GM13976 (cell line): ENCODE measurements at regions not wholly inside any gene's neighbourhood (a gene's known extent, or its start where the extent isn't known, plus 50 kb on each side); places are given as distances from the start of the nearest gene placed in this dataset.

Experiments used
- DNase-seq: peaks from one replicate; pipeline ENCODE4 v3.0.0; 2012; ENCODE audit warnings: low spot score
- CTCF ChIP-seq: IDR thresholded peaks from 2 replicates; pipeline ENCODE4 v1.5.1; 2012; ENCODE audit warnings: borderline replicate concordance, mild to moderate bottlenecking; ENCODE audit not compliant: insufficient read depth; ENCODE audit errors: extremely low read depth, missing control alignments, control extremely low read depth
- in situ Hi-C: fragments of 300-500 bp; cut with MboI; formaldehyde crosslinking; loops from one replicate; pipeline ENCODE4 v1.12.0; 2022; ENCODE audit warnings: low sequenced_read_pairs, mixed read lengths, inconsistent platforms; ENCODE audit not compliant: unreplicated experiment

GRCh38 chr5:120738568-120738967 is 274.5 kb downstream of the PRR16 start:
- no peak for DNase-seq
- TF ChIP-seq CTCF = no peak
- in situ Hi-C loops = no loop called here

- DNase-seq = no peak
- in situ Hi-C loops = no loop called here
- no peak for TF ChIP-seq CTCF
Measured at GRCh38 chr5:120740989-120741388, 276.9 kb downstream of the PRR16 start.

- in situ Hi-C loops = no loop called here
- no peak for DNase-seq
Measured at GRCh38 chr5:120748474-120748873, 284.4 kb downstream of the PRR16 start.

GRCh38 chr5:120749737-120750136 is 285.6 kb downstream of the PRR16 start:
- in situ Hi-C loops = no loop called here

More at GRCh38 chr5:120748474-120748873, 284.4 kb downstream of the PRR16 start:
- TF ChIP-seq CTCF = no peak

GRCh38 chr5:120759587-120759986 is 295.5 kb downstream of the PRR16 start:
- no peak for TF ChIP-seq CTCF
- in situ Hi-C loops = no loop called here

More at GRCh38 chr5:120749737-120750136, 285.6 kb downstream of the PRR16 start:
- TF ChIP-seq CTCF = no peak
- no peak for DNase-seq

GRCh38 chr5:120761986-120762385 is 297.9 kb downstream of the PRR16 start:
- in situ Hi-C loops = no loop called here
- TF ChIP-seq CTCF = no peak

More at GRCh38 chr5:120759587-120759986, 295.5 kb downstream of the PRR16 start:
- no peak for DNase-seq

GRCh38 chr5:120765189-120765588 is 301.1 kb downstream of the PRR16 start:
- no peak for DNase-seq
- no peak for TF ChIP-seq CTCF
- in situ Hi-C loops = no loop called here

More at GRCh38 chr5:120761986-120762385, 297.9 kb downstream of the PRR16 start:
- DNase-seq = no peak
